ENCODE measurements at regions not wholly inside any gene's neighbourhood (a gene's known extent, or its start where the extent isn't known, plus 50 kb on each side); places are given as distances from the start of the nearest gene placed in this dataset.

- DNase-seq, result no peak
These were observed 295.8 kb downstream of the GABRB3 start for GRCh38 chr15:26477044-26477443.

DNA sequence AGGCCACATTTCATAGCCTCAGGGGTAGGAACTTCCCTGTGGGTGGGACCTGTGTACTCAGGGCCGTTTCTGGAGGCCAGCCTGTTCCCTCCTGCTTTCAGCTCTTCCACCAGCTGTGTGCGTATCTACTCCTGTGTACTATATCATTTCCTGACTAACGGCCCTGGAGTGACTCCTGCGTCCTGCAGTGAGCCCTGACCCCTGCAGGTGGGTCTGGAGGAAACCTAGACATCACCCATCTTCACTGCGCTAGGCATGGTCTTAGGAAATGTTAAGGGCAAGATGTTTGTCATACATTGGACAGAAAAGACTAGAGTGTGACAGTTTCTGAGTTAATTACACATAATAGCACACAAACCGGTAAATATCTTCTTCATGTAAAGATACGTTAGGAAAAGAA lies 297.3 kb downstream of the GABRB3 start:
- no peak for DNase-seq

- DNase-seq, result no peak
These were observed 300.2 kb downstream of the GABRB3 start for GRCh38 chr15:26472661-26473060.

GRCh38 chr15:26461847-26462608 lies 310.8 kb downstream of the GABRB3 start:
- DNase-seq, result no peak

DNA sequence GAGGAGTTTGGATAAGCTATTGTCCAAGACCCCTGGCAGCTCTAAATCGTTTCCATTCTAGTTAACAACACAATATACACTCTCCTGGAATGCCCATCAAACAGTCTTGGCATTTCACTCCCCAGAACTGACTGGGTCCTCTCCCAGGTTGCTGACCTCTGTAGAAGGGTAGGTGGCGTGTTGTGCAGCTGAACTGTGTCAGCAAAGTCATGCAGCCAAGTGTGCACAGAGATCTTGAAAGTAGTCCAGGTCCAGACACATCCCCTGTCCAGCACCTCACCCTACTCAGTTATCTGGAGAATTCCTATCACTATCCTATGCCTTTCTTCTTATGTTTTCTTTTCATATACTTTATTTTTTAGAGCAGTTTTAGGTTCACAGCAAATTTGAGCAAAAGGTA lies 312.7 kb downstream of the GABRB3 start:
- no peak for DNase-seq

DNA sequence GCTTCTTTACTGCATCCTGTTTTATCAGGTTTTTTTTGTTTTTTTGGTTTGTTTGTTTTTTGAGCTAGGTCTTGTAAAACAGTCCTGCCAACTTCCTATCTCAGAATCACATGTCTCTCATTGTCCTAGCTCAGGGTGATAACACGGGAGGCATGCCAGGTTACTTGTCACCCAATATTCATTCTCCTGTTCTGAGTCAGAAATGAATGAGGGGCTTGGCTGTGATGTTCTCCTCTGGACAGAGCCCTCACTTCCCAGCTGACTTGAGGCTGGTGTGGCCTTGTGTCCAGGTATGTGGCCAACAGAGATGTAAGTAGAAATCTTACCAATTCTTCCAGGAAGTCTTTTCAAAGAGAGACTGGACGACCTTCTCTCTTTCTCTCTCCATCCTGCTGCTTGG lies 317.0 kb downstream of the GABRB3 start:
- DNase-seq, result no peak

GRCh38 chr15:26453914-26454313 lies 319.0 kb downstream of the GABRB3 start:
- no peak for DNase-seq

DNA sequence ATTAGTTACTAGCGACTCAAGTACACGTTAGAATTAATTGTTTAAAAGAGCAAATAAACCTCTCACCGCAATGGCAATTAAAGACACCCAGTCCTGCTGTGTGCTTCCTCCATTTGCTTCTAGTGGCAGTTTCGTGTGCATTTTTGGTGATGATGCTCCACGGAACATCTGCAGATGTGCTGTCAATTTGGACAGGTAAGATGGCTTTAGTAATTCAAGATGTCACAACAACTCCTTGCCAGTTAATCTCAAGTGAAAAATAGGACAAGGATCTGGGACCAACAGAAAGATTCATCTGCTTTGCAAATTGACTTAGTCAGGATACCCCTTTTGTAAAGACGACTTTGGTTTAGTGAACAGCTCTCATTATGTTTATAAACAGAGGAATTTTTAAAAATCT lies 320.9 kb downstream of the GABRB3 start:
- no peak for DNase-seq

DNA sequence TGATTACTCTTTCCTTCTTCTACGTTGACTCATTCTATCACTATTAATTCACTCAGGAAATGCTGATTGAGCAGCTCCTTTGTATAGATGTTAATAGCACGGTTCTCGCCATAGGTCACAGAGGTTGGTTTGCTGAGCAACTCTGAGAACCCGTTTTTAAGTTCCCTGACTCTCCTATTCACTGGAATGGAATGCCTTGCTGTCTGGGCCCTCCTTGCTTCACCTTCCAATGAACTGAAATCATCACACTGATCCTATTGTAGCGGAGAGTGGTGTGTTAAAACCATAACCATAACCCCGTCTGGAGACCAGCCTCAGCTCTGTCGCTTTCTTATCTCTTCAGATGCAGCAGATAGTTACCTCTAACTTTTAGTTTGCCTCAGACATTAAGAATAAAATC lies 323.6 kb downstream of the GABRB3 start:
- no peak for DNase-seq

GRCh38 chr15:26443321-26443720 lies 329.5 kb downstream of the GABRB3 start:
- no peak for DNase-seq

DNA sequence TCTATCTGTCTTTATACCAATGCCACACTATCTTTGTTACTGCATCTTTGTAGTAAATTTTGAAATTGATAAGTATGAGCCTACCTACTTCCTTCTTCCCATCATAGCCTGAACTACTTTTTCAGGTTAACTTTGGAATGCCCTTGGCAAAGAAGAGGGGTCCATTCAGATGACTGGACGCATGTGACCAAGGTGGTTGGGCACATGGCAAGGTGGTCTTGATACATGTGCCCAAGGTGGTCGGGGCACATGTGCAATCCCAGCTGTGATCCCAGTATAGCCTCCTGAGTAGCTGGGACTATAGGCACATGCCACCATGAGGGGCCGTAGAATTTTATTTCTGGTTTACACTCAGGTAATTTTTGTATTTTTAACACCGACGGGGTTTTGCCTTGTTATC lies 330.2 kb downstream of the GABRB3 start:
- no peak for DNase-seq

- no peak for DNase-seq
These were observed 333.2 kb downstream of the GABRB3 start for GRCh38 chr15:26439681-26440080.

- DNase-seq, result no peak
These were observed 334.1 kb downstream of the GABRB3 start for GRCh38 chr15:26438718-26439117.

DNA sequence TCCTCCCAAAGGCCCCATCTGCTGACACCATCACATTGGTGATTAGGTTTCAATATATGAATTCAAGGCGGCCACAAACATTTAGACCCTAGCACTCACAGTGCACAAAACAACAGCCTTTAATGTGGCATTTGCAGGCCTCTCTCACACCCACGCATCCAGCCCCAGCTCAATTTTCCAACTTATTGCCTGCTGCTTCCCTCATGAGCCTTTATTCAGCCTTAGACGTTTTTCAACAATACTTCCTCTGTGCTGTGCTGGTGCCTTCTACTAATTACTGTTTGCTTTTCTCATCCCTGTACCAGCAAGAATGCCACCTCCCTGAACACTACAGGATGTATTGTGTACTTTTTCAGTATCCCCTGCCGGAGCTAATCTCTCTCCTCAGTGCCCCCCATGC lies 334.6 kb downstream of the GABRB3 start:
- DNase-seq, result no peak

DNA sequence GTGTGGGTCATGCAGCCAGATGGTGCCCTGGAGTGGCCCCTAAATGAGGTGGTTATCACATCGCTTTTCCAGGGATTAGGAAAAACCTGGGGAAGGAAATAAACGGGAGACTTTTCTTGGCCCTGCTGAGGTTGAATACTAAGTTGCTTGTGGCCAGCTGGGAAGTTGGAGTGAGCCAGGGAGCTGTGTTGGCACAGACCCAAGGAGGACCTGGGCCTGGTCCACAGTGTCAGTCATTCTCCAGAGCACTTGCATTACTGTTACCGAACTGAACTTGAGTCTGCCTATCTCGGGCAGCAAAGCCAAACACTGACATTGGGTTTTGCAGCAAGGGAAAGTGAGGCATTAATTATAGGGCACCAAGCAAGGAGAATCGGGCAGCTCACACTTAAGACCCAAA lies 339.0 kb downstream of the GABRB3 start:
- DNase-seq, result no peak

DNA sequence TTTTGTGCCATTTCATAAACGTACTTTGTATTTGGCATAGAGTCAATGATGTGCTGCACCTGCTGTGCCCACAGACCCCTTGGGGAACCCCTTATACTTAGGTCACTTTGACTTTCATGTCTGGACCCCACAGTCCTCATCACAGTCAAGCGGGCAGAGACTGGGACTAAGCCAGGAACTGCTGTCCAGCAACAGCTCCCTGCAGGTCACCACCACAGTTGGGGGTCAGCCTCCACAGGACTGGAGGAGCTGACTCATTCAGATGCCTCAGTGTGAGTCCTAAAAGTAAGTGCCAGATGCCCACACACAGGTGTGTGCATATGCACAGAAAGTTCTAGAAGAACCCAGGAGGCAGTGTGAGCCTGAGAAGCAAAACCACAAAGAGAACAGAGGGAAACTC lies 339.8 kb downstream of the GABRB3 start:
- no peak for DNase-seq

- no peak for DNase-seq
These were observed 351.8 kb downstream of the GABRB3 start for GRCh38 chr15:26421065-26421464.

GRCh38 chr15:26395624-26396023 lies 377.2 kb downstream of the GABRB3 start:
- DNase-seq, result no peak

GRCh38 chr15:26394801-26395200 lies 378.1 kb downstream of the GABRB3 start:
- no peak for DNase-seq

DNA sequence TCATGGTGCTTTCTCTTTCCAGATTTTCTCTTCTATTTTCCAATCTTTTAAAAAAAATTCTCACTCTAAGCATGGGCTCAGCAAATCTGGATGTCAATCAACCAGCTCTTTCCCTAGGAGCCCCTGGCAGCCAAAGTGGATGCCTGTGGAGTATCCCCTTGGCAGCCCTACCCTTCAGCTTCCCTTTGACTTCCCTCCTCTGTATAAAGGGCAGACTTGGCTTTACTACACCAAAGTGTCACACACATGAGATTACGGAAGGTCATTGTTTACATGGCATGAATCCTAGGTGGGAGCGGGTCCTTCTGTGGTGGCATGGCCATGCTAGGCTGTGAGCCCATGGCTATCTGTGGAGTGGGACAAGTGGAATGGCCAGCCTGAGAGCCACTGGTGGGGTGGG lies 379.9 kb downstream of the GABRB3 start:
- no peak for DNase-seq

- no peak for DNase-seq
These were observed 381.2 kb downstream of the GABRB3 start for GRCh38 chr15:26391567-26392194.

DNA sequence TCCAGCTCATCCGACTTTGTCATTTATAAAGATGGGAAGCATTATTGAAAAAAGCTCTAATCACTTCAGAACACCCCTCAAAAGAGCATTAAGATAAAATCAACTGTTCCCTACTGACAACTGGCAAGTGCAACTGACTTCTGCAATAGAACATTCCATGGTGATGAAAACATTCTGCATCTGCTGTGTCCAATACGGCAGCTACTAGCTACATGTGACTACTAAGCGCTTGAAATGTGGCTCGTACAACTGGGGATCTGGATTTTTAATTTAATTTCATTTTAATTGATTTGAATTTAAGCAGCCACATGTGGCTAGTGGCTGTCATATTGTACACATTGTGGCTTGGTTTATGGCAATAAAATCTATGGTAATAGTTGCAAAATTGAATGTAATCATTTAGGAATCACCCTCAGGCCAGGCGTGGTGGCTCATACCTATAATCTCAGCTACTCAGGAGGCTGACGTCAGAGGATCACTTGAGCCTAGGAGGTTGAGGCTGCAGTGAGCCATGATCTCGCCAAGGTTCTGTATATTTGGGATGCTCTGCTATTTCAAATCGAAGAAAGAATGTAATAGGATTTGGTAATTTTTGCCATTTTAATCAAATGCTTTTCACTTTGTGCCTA lies 390.3 kb downstream of the GABRB3 start:
- no peak for DNase-seq

GRCh38 chr15:26378304-26378703 lies 394.6 kb downstream of the GABRB3 start:
- no peak for DNase-seq
